ENCODE measurements at regions not wholly inside any gene's neighbourhood (a gene's known extent, or its start where the extent isn't known, plus 50 kb on each side); places are given as distances from the start of the nearest gene placed in this dataset.
"Not testable (repeated sequence)": the region's sequence is repeated elsewhere in the genome, so short reads cannot be mapped to it uniquely, and the experiment has no call there.

DNA sequence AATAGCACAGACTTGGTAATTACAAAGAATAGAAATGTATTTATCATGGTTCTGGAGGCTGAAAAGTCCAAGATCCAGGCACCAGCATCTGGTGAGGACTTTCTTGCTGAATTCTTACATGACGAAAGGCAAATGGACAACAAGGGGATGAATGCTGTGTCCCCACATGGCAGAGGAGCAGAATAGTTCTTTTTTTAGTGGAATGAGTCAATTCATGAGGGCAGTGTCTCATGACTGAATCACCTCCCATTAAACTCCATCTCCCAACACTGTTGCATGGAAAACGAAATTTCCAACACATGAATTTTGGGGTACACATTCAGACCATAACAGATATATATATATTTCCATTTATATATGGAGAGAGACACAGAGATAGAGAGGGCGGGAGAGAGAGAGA is 628.3 kb downstream of the TRIML1 start:
- Histone ChIP-seq H3K4me1 (ENCODE audit: control insufficient read depth in 5 of 5, insufficient read depth in 5 of 5, low read length in 5 of 5) (no peaks in the 10 kb centered on the region), H3K36me3 (ENCODE audit: control insufficient read depth in 5 of 5, insufficient read depth in 5 of 5, low read length in 5 of 5) (no peaks in the 10 kb centered on the region), H3K27ac (ENCODE audit: low read depth, low read length) (no peak overlapping the region), H3K9me3 (ENCODE audit: control insufficient read depth in 5 of 5, low read length in 5 of 5) (peaks cover 0 to 3% (median 0%) of the 10 kb centered on the region in 5 donors), H3K27me3 (ENCODE audit: control insufficient read depth in 5 of 5, insufficient read depth in 4 of 5, low read length in 5 of 5) (no peaks in the 10 kb centered on the region), H3K9ac (ENCODE audit: low read length in 5 of 5) (no peak overlapping the region), H3K4me3 (ENCODE audit: low read depth in 1 of 5, low read length in 5 of 5) (no peak overlapping the region)

GRCh38 chr4:188778905-188779304 is 639.7 kb downstream of the TRIML1 start:
- Histone ChIP-seq H3K27me3 (ENCODE audit: control insufficient read depth in 5 of 5, insufficient read depth in 4 of 5, low read length in 5 of 5) (no peaks in the 10 kb centered on the region), H3K27ac (ENCODE audit: low read depth, low read length) (no peak overlapping the region), H3K9me3 (ENCODE audit: control insufficient read depth in 5 of 5, low read length in 5 of 5) (peaks cover 0 to 2% (median 0%) of the 10 kb centered on the region in 5 donors), H3K36me3 (ENCODE audit: control insufficient read depth in 5 of 5, insufficient read depth in 5 of 5, low read length in 5 of 5) (no peaks in the 10 kb centered on the region), H3K9ac (ENCODE audit: low read length in 5 of 5) (no peak overlapping the region), H3K4me3 (ENCODE audit: low read depth in 1 of 5, low read length in 5 of 5) (no peak overlapping the region), H3K4me1 (ENCODE audit: control insufficient read depth in 5 of 5, insufficient read depth in 5 of 5, low read length in 5 of 5) (peaks cover 0 to 5% (median 3%) of the 10 kb centered on the region in 5 donors)

- peaks cover 0 to 2% (median 0%) of the 10 kb centered on the region in 5 donors for H3K9me3 ChIP-seq (ENCODE audit: control insufficient read depth in 5 of 5, low read length in 5 of 5)
- H3K36me3 ChIP-seq (ENCODE audit: control insufficient read depth in 5 of 5, insufficient read depth in 5 of 5, low read length in 5 of 5) = no peaks in the 10 kb centered on the region
- no peaks in the 10 kb centered on the region for H3K27me3 ChIP-seq (ENCODE audit: control insufficient read depth in 5 of 5, insufficient read depth in 4 of 5, low read length in 5 of 5)
- H3K4me1 ChIP-seq (ENCODE audit: control insufficient read depth in 5 of 5, insufficient read depth in 5 of 5, low read length in 5 of 5) = peaks cover 0 to 6% (median 3%) of the 10 kb centered on the region in 5 donors
- no peak overlapping the region for H3K4me3 ChIP-seq (ENCODE audit: low read depth in 1 of 5, low read length in 5 of 5)
- H3K9ac ChIP-seq (ENCODE audit: low read length in 5 of 5) = no peak overlapping the region
- H3K27ac ChIP-seq (ENCODE audit: low read depth, low read length) = no peak overlapping the region
Observed at GRCh38 chr4:188779581-188779980, 640.3 kb downstream of the TRIML1 start.

- H3K4me3 ChIP-seq (ENCODE audit: low read depth in 1 of 5, low read length in 5 of 5) = no peak overlapping the region
- H3K36me3 ChIP-seq (ENCODE audit: control insufficient read depth in 5 of 5, insufficient read depth in 5 of 5, low read length in 5 of 5) = no peaks in the 10 kb centered on the region
- H3K27ac ChIP-seq (ENCODE audit: low read depth, low read length) = no peak overlapping the region
- H3K9me3 ChIP-seq (ENCODE audit: control insufficient read depth in 5 of 5, low read length in 5 of 5) = peaks cover 0 to 2% (median 0%) of the 10 kb centered on the region in 5 donors
- H3K27me3 ChIP-seq (ENCODE audit: control insufficient read depth in 5 of 5, insufficient read depth in 4 of 5, low read length in 5 of 5) = no peaks in the 10 kb centered on the region
- no peak overlapping the region for H3K9ac ChIP-seq (ENCODE audit: low read length in 5 of 5)
- H3K4me1 ChIP-seq (ENCODE audit: control insufficient read depth in 5 of 5, insufficient read depth in 5 of 5, low read length in 5 of 5) = peaks cover 0 to 10% (median 6%) of the 10 kb centered on the region in 5 donors
Observed at GRCh38 chr4:188780028-188780427, 640.8 kb downstream of the TRIML1 start.

DNA sequence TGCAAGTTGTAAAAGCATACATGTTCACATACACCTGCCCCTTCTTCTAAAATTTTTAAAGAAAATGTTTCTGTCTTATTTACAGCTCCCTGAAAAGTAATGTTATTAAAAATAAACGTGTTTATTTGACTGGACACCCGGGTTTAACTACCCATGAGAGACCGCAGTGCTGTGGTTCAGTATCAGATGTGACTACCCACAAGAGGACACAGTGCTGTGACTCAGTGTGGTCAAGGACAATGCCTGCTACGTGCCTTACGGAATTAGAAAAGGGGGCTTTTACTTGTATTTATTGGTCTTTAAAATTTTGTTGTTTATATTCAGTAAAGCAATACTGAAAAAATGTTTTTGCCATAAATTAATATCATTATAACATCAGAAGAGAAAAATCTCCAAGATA is 641.4 kb downstream of the TRIML1 start:
- H3K9me3 ChIP-seq (ENCODE audit: control insufficient read depth in 5 of 5, low read length in 5 of 5) = peaks cover 0 to 2% (median 0%) of the 10 kb centered on the region in 5 donors
- no peak overlapping the region for H3K4me3 ChIP-seq (ENCODE audit: low read depth in 1 of 5, low read length in 5 of 5)
- no peaks in the 10 kb centered on the region for H3K27me3 ChIP-seq (ENCODE audit: control insufficient read depth in 5 of 5, insufficient read depth in 4 of 5, low read length in 5 of 5)
- peaks cover 0 to 10% (median 6%) of the 10 kb centered on the region in 5 donors for H3K4me1 ChIP-seq (ENCODE audit: control insufficient read depth in 5 of 5, insufficient read depth in 5 of 5, low read length in 5 of 5)
- no peaks in the 10 kb centered on the region for H3K36me3 ChIP-seq (ENCODE audit: control insufficient read depth in 5 of 5, insufficient read depth in 5 of 5, low read length in 5 of 5)
- H3K27ac ChIP-seq (ENCODE audit: low read depth, low read length) = no peak overlapping the region
- H3K9ac ChIP-seq (ENCODE audit: low read length in 5 of 5) = no peak overlapping the region

DNA sequence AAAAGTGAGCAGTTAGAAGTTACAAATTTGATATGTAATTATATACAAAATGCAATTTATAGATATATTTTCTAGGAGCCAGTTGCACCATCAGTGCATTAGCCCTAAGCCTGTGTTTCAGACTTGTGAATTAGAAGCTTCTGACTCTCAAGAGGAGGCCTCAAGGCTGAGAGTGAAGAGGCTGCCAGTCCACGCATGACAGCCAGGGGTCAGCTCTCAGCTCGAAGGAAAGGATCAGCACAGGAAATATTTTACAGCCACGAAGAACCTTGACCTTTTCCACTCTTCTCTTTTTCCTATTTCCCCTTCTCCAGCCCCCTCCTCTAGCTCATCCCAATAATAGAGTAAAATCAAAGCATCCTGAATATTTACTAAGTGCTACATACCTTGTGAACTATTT is 642.4 kb downstream of the TRIML1 start:
- H3K36me3 ChIP-seq (ENCODE audit: control insufficient read depth in 5 of 5, insufficient read depth in 5 of 5, low read length in 5 of 5) = no peaks in the 10 kb centered on the region
- H3K27me3 ChIP-seq (ENCODE audit: control insufficient read depth in 5 of 5, insufficient read depth in 4 of 5, low read length in 5 of 5) = no peaks in the 10 kb centered on the region
- H3K27ac ChIP-seq (ENCODE audit: low read depth, low read length) = no peak overlapping the region
- H3K9ac ChIP-seq (ENCODE audit: low read length in 5 of 5) = no peak overlapping the region
- H3K4me3 ChIP-seq (ENCODE audit: low read depth in 1 of 5, low read length in 5 of 5) = no peak overlapping the region
- peaks cover 0 to 10% (median 6%) of the 10 kb centered on the region in 5 donors for H3K4me1 ChIP-seq (ENCODE audit: control insufficient read depth in 5 of 5, insufficient read depth in 5 of 5, low read length in 5 of 5)
- H3K9me3 ChIP-seq (ENCODE audit: control insufficient read depth in 5 of 5, low read length in 5 of 5) = no peaks in the 10 kb centered on the region

DNA sequence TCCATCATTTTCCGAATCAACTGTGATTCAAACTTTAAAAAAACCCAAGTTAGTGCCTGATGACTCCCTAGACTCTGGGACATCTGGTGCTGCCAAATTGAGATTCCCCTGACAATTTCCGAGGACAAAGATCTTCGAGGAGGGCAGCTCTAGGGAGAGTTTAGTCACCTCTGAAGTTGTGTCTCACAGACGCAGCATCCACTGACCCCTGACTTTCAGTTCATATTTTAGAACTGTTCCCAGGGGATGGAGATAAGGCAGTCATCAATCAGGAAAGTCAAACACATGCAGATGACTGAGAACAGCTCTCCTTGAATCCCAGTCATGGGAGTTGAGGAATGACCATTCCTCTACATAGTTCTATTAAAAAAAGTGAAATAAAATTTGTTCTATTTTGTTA is 643.9 kb downstream of the TRIML1 start:
- Histone ChIP-seq H3K27me3 (ENCODE audit: control insufficient read depth in 5 of 5, insufficient read depth in 4 of 5, low read length in 5 of 5) (no peaks in the 10 kb centered on the region), H3K36me3 (ENCODE audit: control insufficient read depth in 5 of 5, insufficient read depth in 5 of 5, low read length in 5 of 5) (no peaks in the 10 kb centered on the region), H3K4me1 (ENCODE audit: control insufficient read depth in 5 of 5, insufficient read depth in 5 of 5, low read length in 5 of 5) (peaks cover 0 to 10% (median 6%) of the 10 kb centered on the region in 5 donors), H3K9me3 (ENCODE audit: control insufficient read depth in 5 of 5, low read length in 5 of 5) (no peaks in the 10 kb centered on the region), H3K9ac (ENCODE audit: low read length in 5 of 5) (no peak overlapping the region), H3K27ac (ENCODE audit: low read depth, low read length) (no peak overlapping the region), H3K4me3 (ENCODE audit: low read depth in 1 of 5, low read length in 5 of 5) (no peak overlapping the region)

DNA sequence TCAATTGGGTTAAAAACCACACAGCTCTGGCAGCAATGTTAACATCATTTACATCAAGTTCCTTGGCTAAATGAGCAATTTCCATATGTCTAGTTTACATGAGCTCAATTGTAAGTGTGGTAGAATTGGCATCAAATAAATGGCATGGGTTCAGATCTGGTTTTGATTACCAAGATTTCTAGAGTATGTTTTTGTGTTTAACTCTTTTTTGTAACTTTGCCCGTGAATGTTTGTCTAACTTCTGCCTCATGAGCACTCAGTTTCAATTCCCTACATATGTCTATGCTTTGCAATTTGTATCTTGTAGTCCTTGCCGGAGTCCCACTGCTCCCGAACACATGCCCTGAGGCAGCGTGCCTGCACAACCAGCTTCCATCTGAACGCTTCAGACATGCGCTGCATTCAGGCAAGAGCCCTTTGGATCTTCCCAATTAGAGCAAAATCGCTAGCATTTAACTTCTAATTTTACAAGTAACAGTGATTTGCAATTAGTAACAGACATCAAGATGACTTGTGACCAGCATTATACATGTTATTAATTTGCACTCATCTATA is 644.4 kb downstream of the TRIML1 start:
- no peak overlapping the region for H3K27ac ChIP-seq (ENCODE audit: low read depth, low read length)
- no peaks in the 10 kb centered on the region for H3K27me3 ChIP-seq (ENCODE audit: control insufficient read depth in 5 of 5, insufficient read depth in 4 of 5, low read length in 5 of 5)
- no peak overlapping the region for H3K4me3 ChIP-seq (ENCODE audit: low read depth in 1 of 5, low read length in 5 of 5)
- no peaks in the 10 kb centered on the region for H3K9me3 ChIP-seq (ENCODE audit: control insufficient read depth in 5 of 5, low read length in 5 of 5)
- no peaks in the 10 kb centered on the region for H3K36me3 ChIP-seq (ENCODE audit: control insufficient read depth in 5 of 5, insufficient read depth in 5 of 5, low read length in 5 of 5)
- no peak overlapping the region for H3K9ac ChIP-seq (ENCODE audit: low read length in 5 of 5)
- peaks cover 0 to 10% (median 6%) of the 10 kb centered on the region in 5 donors for H3K4me1 ChIP-seq (ENCODE audit: control insufficient read depth in 5 of 5, insufficient read depth in 5 of 5, low read length in 5 of 5)

DNA sequence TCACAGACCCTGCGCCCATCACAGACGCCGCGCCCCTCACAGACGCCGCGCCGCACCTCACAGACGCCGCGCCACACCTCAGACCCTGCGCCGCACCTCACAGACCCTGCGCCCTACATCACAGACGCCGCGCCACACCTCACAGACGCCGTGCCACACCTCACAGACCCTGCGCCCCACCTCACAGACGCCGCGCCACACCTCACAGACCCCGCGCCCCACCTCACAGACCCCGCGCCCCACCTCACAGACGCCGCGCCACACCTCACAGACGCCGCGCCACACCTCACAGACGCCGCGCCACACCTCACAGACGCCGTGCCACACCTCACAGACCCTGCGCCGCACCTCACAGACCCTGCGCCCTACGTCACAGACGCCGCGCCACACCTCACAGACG is 657.4 kb downstream of the TRIML1 start:
- H3K9ac ChIP-seq (ENCODE audit: low read length in 5 of 5); H3K4me1 ChIP-seq (ENCODE audit: control insufficient read depth in 5 of 5, insufficient read depth in 5 of 5, low read length in 5 of 5); H3K36me3 ChIP-seq (ENCODE audit: control insufficient read depth in 5 of 5, insufficient read depth in 5 of 5, low read length in 5 of 5); H3K27ac ChIP-seq (ENCODE audit: low read depth, low read length); H3K9me3 ChIP-seq (ENCODE audit: control insufficient read depth in 5 of 5, low read length in 5 of 5); H3K4me3 ChIP-seq (ENCODE audit: low read depth in 1 of 5, low read length in 5 of 5); H3K27me3 ChIP-seq (ENCODE audit: control insufficient read depth in 5 of 5, insufficient read depth in 4 of 5, low read length in 5 of 5): not testable (repeated sequence)

- H3K4me1 ChIP-seq (ENCODE audit: control insufficient read depth in 5 of 5, insufficient read depth in 5 of 5, low read length in 5 of 5); H3K9ac ChIP-seq (ENCODE audit: low read length in 5 of 5); H3K27ac ChIP-seq (ENCODE audit: low read depth, low read length); H3K36me3 ChIP-seq (ENCODE audit: control insufficient read depth in 5 of 5, insufficient read depth in 5 of 5, low read length in 5 of 5); H3K4me3 ChIP-seq (ENCODE audit: low read depth in 1 of 5, low read length in 5 of 5); H3K27me3 ChIP-seq (ENCODE audit: control insufficient read depth in 5 of 5, insufficient read depth in 4 of 5, low read length in 5 of 5); H3K9me3 ChIP-seq (ENCODE audit: control insufficient read depth in 5 of 5, low read length in 5 of 5): not testable (repeated sequence)
Observed at GRCh38 chr4:188797011-188797410, 657.8 kb downstream of the TRIML1 start.

DNA sequence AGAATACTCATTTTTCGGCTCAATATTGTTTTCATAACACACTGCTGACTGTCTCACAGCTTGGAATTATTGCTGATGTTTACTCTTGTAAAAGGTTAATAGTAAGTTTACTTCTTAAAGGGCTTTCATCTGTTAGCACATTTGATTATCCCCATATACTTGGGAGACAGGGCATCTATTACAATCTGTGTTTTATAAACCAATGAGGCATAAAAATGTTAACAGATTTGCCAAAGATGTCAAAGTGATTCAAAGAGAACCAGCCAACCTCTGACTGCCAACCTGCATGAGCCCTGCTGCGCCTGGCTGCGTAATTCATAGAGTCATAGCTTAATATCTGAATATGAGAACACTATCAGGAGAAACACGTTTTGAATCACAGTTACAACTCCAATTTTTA is 665.6 kb downstream of the TRIML1 start:
- no peaks in the 10 kb centered on the region for H3K36me3 ChIP-seq (ENCODE audit: control insufficient read depth in 5 of 5, insufficient read depth in 5 of 5, low read length in 5 of 5)
- no peak overlapping the region for H3K27ac ChIP-seq (ENCODE audit: low read depth, low read length)
- no peak overlapping the region for H3K4me3 ChIP-seq (ENCODE audit: low read depth in 1 of 5, low read length in 5 of 5)
- no peaks in the 10 kb centered on the region for H3K27me3 ChIP-seq (ENCODE audit: control insufficient read depth in 5 of 5, insufficient read depth in 4 of 5, low read length in 5 of 5)
- H3K4me1 ChIP-seq (ENCODE audit: control insufficient read depth in 5 of 5, insufficient read depth in 5 of 5, low read length in 5 of 5) = peaks cover 0 to 7% (median 0%) of the 10 kb centered on the region in 5 donors
- H3K9me3 ChIP-seq (ENCODE audit: control insufficient read depth in 5 of 5, low read length in 5 of 5) = no peaks in the 10 kb centered on the region
- no peak overlapping the region for H3K9ac ChIP-seq (ENCODE audit: low read length in 5 of 5)

Data from subcutaneous abdominal adipose tissue (tissue), 5 donors.